ENCODE measurements at regions not wholly inside any gene's neighbourhood (a gene's known extent, or its start where the extent isn't known, plus 50 kb on each side); places are given as distances from the start of the nearest gene placed in this dataset.
A peak's percentile ranks its signal among the peaks of the same experiment; 100 is the strongest.
"Not testable (repeated sequence)": the region's sequence is repeated elsewhere in the genome, so short reads cannot be mapped to it uniquely, and the experiment has no call there.

DNA sequence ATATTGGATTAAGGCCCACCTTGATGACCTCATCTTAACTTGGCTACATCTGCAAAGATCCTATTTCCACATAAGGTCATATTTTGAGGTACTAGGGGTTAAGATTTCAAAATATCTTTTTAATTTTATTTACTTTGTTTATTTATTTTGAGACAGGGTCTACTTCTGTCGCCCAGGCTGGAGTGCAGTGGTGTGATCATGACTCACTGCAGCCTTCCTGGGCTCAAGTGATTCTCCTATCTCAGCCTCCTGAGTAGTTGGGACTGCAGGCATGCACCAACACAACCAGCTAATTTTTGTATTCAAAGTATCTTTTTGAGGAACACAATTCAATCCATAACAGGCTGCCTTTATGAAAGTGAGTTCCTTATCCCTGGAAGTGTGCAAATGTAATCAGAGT, 212.3 kb downstream of the PALM2AKAP2 start:
- Histone ChIP-seq H3K36me3 (no peaks in the 10 kb centered on the region), H3K27ac (no peak overlapping the region)
- TF ChIP-seq POLR2A (IDR thresholded peaks at IDR 0.05), result no peak
- TF ChIP-seq, protein P1, sequence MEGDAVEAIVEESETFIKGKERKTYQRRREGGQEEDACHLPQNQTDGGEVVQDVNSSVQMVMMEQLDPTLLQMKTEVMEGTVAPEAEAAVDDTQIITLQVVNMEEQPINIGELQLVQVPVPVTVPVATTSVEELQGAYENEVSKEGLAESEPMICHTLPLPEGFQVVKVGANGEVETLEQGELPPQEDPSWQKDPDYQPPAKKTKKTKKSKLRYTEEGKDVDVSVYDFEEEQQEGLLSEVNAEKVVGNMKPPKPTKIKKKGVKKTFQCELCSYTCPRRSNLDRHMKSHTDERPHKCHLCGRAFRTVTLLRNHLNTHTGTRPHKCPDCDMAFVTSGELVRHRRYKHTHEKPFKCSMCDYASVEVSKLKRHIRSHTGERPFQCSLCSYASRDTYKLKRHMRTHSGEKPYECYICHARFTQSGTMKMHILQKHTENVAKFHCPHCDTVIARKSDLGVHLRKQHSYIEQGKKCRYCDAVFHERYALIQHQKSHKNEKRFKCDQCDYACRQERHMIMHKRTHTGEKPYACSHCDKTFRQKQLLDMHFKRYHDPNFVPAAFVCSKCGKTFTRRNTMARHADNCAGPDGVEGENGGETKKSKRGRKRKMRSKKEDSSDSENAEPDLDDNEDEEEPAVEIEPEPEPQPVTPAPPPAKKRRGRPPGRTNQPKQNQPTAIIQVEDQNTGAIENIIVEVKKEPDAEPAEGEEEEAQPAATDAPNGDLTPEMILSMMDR (IDR thresholded peaks at IDR 0.05), result no peak

DNA sequence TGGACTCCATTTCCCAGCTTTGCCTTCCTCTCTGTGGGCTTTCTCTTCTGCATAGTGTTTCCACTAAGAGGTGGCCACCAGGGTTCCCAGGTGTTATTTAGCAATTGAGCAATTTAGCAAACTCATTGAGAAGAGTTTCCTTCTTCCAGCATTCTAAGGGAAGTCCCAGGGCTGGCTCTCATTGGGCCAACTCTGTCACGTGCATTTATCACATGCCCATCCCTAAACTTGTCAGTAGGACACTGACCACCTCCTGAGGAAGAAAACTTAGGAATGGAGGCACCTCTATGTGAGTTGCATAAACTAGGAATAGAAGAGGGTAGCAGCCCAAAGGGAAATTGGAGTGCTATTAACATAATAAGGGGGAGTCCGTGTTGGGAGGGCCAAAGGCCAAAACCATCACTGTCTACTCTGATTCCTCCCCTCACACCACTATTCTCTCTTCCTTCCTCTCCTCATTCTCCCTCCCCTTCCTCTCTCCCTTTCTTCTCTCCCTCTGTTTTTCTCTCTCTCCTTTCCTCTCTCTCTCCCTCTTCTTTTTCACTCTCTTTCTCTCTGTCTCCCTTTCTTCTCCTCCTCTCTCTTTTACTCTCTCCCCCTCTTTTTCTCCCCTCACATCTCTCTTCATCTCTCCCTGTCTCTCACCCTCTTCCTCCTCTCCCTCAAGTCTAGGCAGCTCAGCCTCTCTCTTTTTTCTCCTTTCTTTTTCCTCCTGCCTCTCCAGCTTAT, 213.4 kb downstream of the PALM2AKAP2 start:
- no peak for DNase-seq
- H3K4me3 ChIP-seq, result no peak overlapping the region
- no peak overlapping the region for H3K27ac ChIP-seq
- H3K4me1 ChIP-seq, result no peaks in the 10 kb centered on the region
- TF ChIP-seq, protein P1 (IDR thresholded peaks at IDR 0.05), result no peak
- no peak for TF ChIP-seq POLR2A (IDR thresholded peaks at IDR 0.05)
- no peaks in the 10 kb centered on the region for H3K9me3 ChIP-seq
- no peaks in the 10 kb centered on the region for H3K27me3 ChIP-seq
- H3K36me3 ChIP-seq, result no peaks in the 10 kb centered on the region

More for the DNA sequence above, 212.3 kb downstream of the PALM2AKAP2 start:
- Histone ChIP-seq H3K27me3 (no peaks in the 10 kb centered on the region), H3K4me3 (no peak overlapping the region), H3K9me3 (no peaks in the 10 kb centered on the region), H3K4me1 (no peaks in the 10 kb centered on the region)
- no peak for DNase-seq

DNA sequence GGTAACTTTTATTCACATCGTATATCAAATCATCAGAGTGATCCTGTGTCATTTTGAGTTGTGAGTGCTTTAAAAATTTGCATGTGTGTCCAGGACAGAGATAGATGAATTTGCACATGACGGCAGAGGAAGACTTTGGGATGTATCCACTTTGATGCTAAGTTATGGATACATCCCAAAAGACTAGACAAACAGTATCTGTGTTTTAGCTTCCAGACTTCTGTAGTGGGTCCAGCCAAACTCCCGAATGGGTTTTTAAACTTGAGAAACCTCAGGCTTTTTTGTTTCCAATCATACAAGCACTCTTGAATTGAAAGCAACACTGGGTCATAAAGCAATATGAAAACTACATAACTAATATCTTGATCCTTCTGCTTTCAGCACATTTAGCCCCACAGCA, 213.8 kb downstream of the C9orf152 start:
- no peak for TF ChIP-seq POLR2A (IDR thresholded peaks at IDR 0.05)
- TF ChIP-seq, protein P1 (IDR thresholded peaks at IDR 0.05), result no peak
- no peak for DNase-seq
- Histone ChIP-seq H3K27me3 (no peaks in the 10 kb centered on the region), H3K4me3 (no peak overlapping the region), H3K9me3 (no peaks in the 10 kb centered on the region), H3K36me3 (no peaks in the 10 kb centered on the region), H3K27ac (no peak overlapping the region), H3K4me1 (no peaks in the 10 kb centered on the region)

DNA sequence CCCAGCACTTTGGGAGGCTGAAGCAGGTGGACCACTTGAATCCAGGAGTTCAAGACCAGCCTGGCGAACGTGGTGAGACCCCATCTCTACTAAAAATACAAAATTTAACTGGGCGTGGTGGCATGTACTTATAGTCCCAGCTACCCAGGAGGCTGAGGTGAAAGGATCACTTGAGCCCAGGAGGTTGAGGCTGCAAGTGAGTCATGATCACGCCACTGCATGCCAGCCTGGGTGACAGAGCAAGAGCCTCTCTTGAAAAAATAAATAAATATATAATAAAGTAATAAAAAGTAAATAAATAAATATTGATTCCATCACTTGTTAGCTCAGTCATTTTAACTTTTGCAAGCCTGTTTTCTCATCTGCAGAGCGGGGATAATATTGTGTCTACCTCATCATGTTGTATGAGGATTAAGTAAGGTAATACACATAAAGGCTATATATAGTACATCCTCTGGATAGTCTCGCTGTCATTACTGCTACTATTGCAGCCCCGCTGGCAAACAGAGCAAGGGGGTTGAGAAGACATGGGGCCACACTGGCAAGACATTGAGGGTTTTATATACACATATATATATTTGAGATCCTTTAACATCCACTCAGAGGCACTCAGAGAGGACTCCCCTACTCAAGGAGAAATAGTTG, 210.9 kb downstream of the C9orf152 start:
- Histone ChIP-seq H3K36me3 (no peaks in the 10 kb centered on the region), H3K4me3 (no peak overlapping the region), H3K27me3 (no peaks in the 10 kb centered on the region), H3K27ac (no peak overlapping the region), H3K4me1 (no peaks in the 10 kb centered on the region), H3K9me3 (no peaks in the 10 kb centered on the region)
- TF ChIP-seq, protein P1 (IDR thresholded peaks at IDR 0.05), result no peak
- no peak for TF ChIP-seq POLR2A (IDR thresholded peaks at IDR 0.05)
- no peak for DNase-seq

DNA sequence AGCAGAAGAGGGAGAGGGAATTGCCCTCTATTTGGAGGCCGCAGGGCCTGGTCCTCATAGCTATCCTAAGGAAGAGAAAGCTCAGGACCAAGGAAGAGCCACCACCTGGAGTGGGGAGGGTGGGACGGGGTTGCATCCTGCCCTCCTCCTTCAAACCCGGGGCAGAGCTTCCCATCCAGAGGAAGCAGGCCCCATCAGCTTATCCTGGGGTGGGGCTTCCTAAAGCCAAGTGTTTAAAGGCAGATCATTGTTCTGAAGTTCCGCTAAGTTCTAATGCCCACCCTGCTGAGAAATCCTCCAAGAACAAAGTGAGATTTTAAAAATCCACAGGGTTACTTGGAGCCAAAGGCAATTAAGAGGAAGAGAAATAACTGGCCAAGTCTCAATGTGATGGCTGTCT, 210.3 kb downstream of the C9orf152 start:
- TF ChIP-seq, protein P1 (IDR thresholded peaks at IDR 0.05), result no peak
- TF ChIP-seq POLR2A (IDR thresholded peaks at IDR 0.05), result no peak
- no peak for DNase-seq
- H3K27ac ChIP-seq, result no peak overlapping the region
- no peaks in the 10 kb centered on the region for H3K9me3 ChIP-seq
- H3K27me3 ChIP-seq, result no peaks in the 10 kb centered on the region
- no peak overlapping the region for H3K4me3 ChIP-seq
- no peaks in the 10 kb centered on the region for H3K4me1 ChIP-seq
- no peaks in the 10 kb centered on the region for H3K36me3 ChIP-seq

DNA sequence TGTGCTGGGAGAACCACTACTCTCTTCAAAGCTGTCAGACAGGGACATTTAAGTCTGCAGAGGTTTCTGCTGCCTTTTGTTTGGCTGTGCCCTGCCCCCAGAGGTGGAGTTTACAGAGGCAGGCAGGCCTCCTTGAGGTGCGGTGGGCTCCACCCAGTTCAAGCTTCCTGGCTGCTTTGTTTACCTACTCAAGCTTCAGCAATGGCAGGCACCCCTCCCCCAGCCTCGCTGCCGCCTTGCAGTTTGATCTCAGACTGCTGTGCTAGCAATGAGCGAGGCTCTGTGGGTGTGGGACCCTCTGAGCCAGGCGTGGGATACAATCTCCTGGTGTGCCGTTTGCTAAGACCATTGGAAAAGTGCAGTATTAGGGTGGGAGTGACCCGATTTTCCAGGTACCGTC, 202.4 kb downstream of the C9orf152 start:
- H3K36me3 ChIP-seq, H3K4me3 ChIP-seq, H3K4me1 ChIP-seq, H3K9me3 ChIP-seq, H3K27me3 ChIP-seq: not testable (repeated sequence)
- DNase-seq, result peak in 2 of 3 donors; percentile 64 to 75
- peak overlapping the region in 1 of 4 donors; percentile 58 for H3K27ac ChIP-seq
